H9 (cell line): ENCODE measurements at regions not wholly inside any gene's neighbourhood (a gene's known extent, or its start where the extent isn't known, plus 50 kb on each side); places are given as distances from the start of the nearest gene placed in this dataset.

ENCODE experiments used
- DNase-seq: peaks from one replicate; pipeline ENCODE4 v3.0.0-alpha.2; 2017
- H2AFZ ChIP-seq: one replicate; pipeline ENCODE4 v1.6.1; 2013; ENCODE audit warnings: mild to moderate bottlenecking, low read length, control low read depth, moderate library complexity
- H2AK5ac ChIP-seq: 2 replicates; pipeline ENCODE4 v1.6.1; 2013; ENCODE audit warnings: low read length, control low read depth, mixed read lengths; ENCODE audit not compliant: insufficient read length
- H2BK120ac ChIP-seq: one replicate; pipeline ENCODE4 v1.6.1; 2013; ENCODE audit warnings: low read depth, mild to moderate bottlenecking, low read length, control low read depth, inconsistent platforms; ENCODE audit not compliant: poor library complexity, severe bottlenecking
- H2BK12ac ChIP-seq: 2 replicates; pipeline ENCODE4 v1.6.1; 2013; ENCODE audit warnings: low read length, control low read depth, mixed read lengths, low read depth; ENCODE audit not compliant: insufficient read length
- H2BK15ac ChIP-seq: 2 replicates; pipeline ENCODE4 v1.6.1; 2013; ENCODE audit warnings: low read depth, low read length, control low read depth
- H2BK20ac ChIP-seq: one replicate; pipeline ENCODE4 v1.6.1; 2013; ENCODE audit warnings: low read depth, mild to moderate bottlenecking, low read length, control low read depth, inconsistent platforms; ENCODE audit not compliant: poor library complexity, severe bottlenecking
- H2BK5ac ChIP-seq: 2 replicates; pipeline ENCODE4 v1.6.1; 2013; ENCODE audit warnings: low read length, control low read depth, mixed read lengths; ENCODE audit not compliant: insufficient read length
- H3K14ac ChIP-seq: 2 replicates; pipeline ENCODE4 v1.6.1; 2013; ENCODE audit warnings: low read length, control low read depth; ENCODE audit not compliant: insufficient read depth
- H3K18ac ChIP-seq: 2 replicates; pipeline ENCODE4 v1.6.1; 2013; ENCODE audit warnings: low read depth, mild to moderate bottlenecking, mixed read lengths, low read length, control low read depth; ENCODE audit not compliant: insufficient read length
- H3K23ac ChIP-seq: 2 replicates; pipeline ENCODE4 v1.6.1; 2013; ENCODE audit warnings: low read length, control low read depth, mixed read lengths, low read depth; ENCODE audit not compliant: insufficient read length
- H3K23me2 ChIP-seq: 2 replicates; pipeline ENCODE4 v1.6.1; 2013; ENCODE audit warnings: low read depth, mild to moderate bottlenecking, mixed read lengths, low read length, control low read depth; ENCODE audit not compliant: insufficient read length, poor library complexity, severe bottlenecking
- H3K27ac ChIP-seq: 2 replicates; pipeline ENCODE4 v1.5.1; 2013; ENCODE audit warnings: low read length, control low read depth, mixed read lengths, low read depth; ENCODE audit not compliant: insufficient read length
- H3K27me3 ChIP-seq: 2 replicates; pipeline ENCODE4 v1.6.1; 2013; ENCODE audit warnings: low read length, control low read depth, inconsistent platforms; ENCODE audit not compliant: insufficient read depth
- H3K4ac ChIP-seq: 2 replicates; pipeline ENCODE4 v1.6.1; 2013; ENCODE audit warnings: low read depth, mild to moderate bottlenecking, control low read depth, inconsistent platforms, low read length, moderate library complexity
- H3K4me1 ChIP-seq: 2 replicates; pipeline ENCODE4 v1.6.1; 2013; ENCODE audit warnings: low read length, control low read depth, inconsistent platforms; ENCODE audit not compliant: insufficient read depth
- H3K4me2 ChIP-seq: 2 replicates; pipeline ENCODE4 v1.6.1; 2013; ENCODE audit warnings: low read length, control low read depth, mixed read lengths; ENCODE audit not compliant: insufficient read length, insufficient read depth
- H3K56ac ChIP-seq: 2 replicates; pipeline ENCODE4 v1.6.1; 2013; ENCODE audit warnings: low read depth, mild to moderate bottlenecking, mixed read lengths, low read length, control low read depth; ENCODE audit not compliant: insufficient read length
- H3K79me1 ChIP-seq: 2 replicates; pipeline ENCODE4 v1.6.1; 2013; ENCODE audit warnings: low read depth, mild to moderate bottlenecking, moderate library complexity, low read length, control low read depth, inconsistent platforms; ENCODE audit not compliant: insufficient read depth, poor library complexity, severe bottlenecking
- H3K79me2 ChIP-seq: 2 replicates; pipeline ENCODE4 v1.6.1; 2013; ENCODE audit warnings: low read length, control low read depth, inconsistent platforms; ENCODE audit not compliant: insufficient read depth
- H3K9ac ChIP-seq: 2 replicates; pipeline ENCODE4 v1.6.1; 2013; ENCODE audit warnings: low read length, control low read depth, mixed read lengths; ENCODE audit not compliant: insufficient read length; ENCODE audit errors: extremely low read depth
- H3K9me3 ChIP-seq: one replicate; pipeline ENCODE4 v1.6.1; 2013; ENCODE audit warnings: low read depth, low read length, inconsistent platforms; ENCODE audit not compliant: control insufficient read depth
- H3T11ph ChIP-seq: one replicate; pipeline ENCODE4 v1.6.1; 2013; ENCODE audit warnings: mild to moderate bottlenecking, low read length, control low read depth, inconsistent platforms
- H4K20me1 ChIP-seq: one replicate; pipeline ENCODE4 v1.6.1; 2013; ENCODE audit not compliant: control insufficient read depth, insufficient read length, insufficient read depth
- H4K5ac ChIP-seq: 2 replicates; pipeline ENCODE4 v1.6.1; 2013; ENCODE audit warnings: low read depth, mild to moderate bottlenecking, mixed read lengths, low read length, control low read depth; ENCODE audit not compliant: insufficient read length
- H4K8ac ChIP-seq: replicated peaks from 2 replicates; pipeline ENCODE4 v1.6.1; 2013; ENCODE audit warnings: low read length, control low read depth, mixed read lengths, low read depth; ENCODE audit not compliant: insufficient read length
- H4K91ac ChIP-seq: 2 replicates; pipeline ENCODE4 v1.6.1; 2013; ENCODE audit warnings: low read depth, mild to moderate bottlenecking, moderate library complexity, mixed read lengths, low read length, control low read depth; ENCODE audit not compliant: insufficient read length
- H3K27ac Mint-ChIP-seq, 3 experiments: 2 replicates in 2 of 3; 3 replicates in 1 of 3; pipeline ENCODE4 v1.8.0; 2020 to 2021; ENCODE audit warnings: mixed read lengths in 3 of 3, mild to moderate bottlenecking in 1 of 3, moderate library complexity in 1 of 3
- H3K27me3 Mint-ChIP-seq: 2 replicates; pipeline ENCODE4 v1.8.0; 2021; ENCODE audit warnings: low read depth, mild to moderate bottlenecking, moderate library complexity, mixed read lengths
- H3K36me3 Mint-ChIP-seq, 3 experiments: 2 replicates in 2 of 3; 3 replicates in 1 of 3; pipeline ENCODE4 v1.8.0; 2020 to 2021; ENCODE audit warnings: low read depth in 3 of 3, mixed read lengths in 3 of 3; ENCODE audit not compliant: insufficient read depth in 1 of 3
- H3K4me1 Mint-ChIP-seq, 2 experiments: 2 replicates each; pipeline ENCODE4 v1.8.0; 2020; ENCODE audit warnings: mixed read lengths in 2 of 2
- H3K4me3 Mint-ChIP-seq, 2 experiments: 2 replicates in 1 of 2; 3 replicates in 1 of 2; pipeline ENCODE4 v1.8.0; 2020 to 2021; ENCODE audit warnings: mild to moderate bottlenecking in 2 of 2, mixed read lengths in 2 of 2, moderate library complexity in 1 of 2
- H3K9me3 Mint-ChIP-seq, 2 experiments: 2 replicates in 1 of 2; 3 replicates in 1 of 2; pipeline ENCODE4 v1.8.0; 2020; ENCODE audit warnings: mild to moderate bottlenecking in 2 of 2, mixed read lengths in 2 of 2, moderate library complexity in 1 of 2
- WGBS: extraction: QIAGEN DNeasy Blood & Tissue Kit; methylation state at CpG from one replicate; pipeline ENCODE4 v1.1.7; 2013; ENCODE audit warnings: missing lambda C conversion rate, low lambda C conversion rate, mixed read lengths; ENCODE audit not compliant: insufficient read length; ENCODE audit errors: extremely low coverage; 5-methylcytosine and 5-hydroxymethylcytosine counted together
- TF ChIP-seq, protein P1 (sequence below): fragments of 200-600 bp; sonication (generic); conservative IDR thresholded peaks from 3 replicates; pipeline ENCODE4 v1.8.0; 2021; ENCODE audit warnings: antibody characterized with exemption, mild to moderate bottlenecking

DNA sequence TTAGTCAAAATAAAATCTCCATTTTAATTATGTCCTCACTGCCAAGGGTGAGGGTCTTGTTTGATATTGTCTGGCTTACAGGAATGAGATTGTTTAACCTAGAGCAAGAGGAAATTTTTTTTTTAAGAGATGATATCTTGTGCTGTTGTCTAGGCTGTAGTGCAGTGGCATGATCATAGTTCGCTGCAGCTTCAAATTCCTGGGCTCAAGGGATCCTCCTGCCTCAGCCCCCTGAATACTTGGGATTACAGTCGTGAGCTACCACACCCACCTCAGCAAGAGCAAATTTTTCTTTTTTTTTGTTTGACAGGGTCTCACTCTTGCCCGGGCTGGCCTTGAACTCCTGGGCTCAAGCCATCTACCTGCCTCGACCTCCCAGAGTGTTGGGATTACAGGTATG, 84.6 kb downstream of the DISP1 start:
- H3K27ac ChIP-seq: no peak overlapping the region
- no peak overlapping the region for H3K9ac ChIP-seq
- H3K27me3 ChIP-seq: no peaks in the 10 kb centered on the region
- H3K4me2 ChIP-seq: no peak overlapping the region
- no peak overlapping the region for H4K5ac ChIP-seq
- DNase-seq: no peak
- H3K23me2 ChIP-seq: no peaks in the 10 kb centered on the region
- Mint-ChIP-seq H3K9me3 (no peaks in the 10 kb centered on the region), H3K4me1 (peaks cover 0 to 6% of the 10 kb centered on the region in 2 experiments; a peak in 3 of 4 replicates), H3K27me3 (no peaks in the 10 kb centered on the region), H3K27ac (peak overlapping the region in 1 of 3 experiments; percentile 60; a peak in 2 of 7 replicates), H3K4me3 (no peak overlapping the region), H3K36me3 (no peaks in the 10 kb centered on the region)
- no peak overlapping the region for H4K91ac ChIP-seq
- H3K23ac ChIP-seq: no peak overlapping the region
- H2BK5ac ChIP-seq: no peak overlapping the region
- H3K18ac ChIP-seq: no peak overlapping the region
- no CpG with 5 or more reads among the region's 4 CpGs for WGBS
- H2AK5ac ChIP-seq: no peak overlapping the region
- no peak overlapping the region for H2BK20ac ChIP-seq
- TF ChIP-seq, protein P1, sequence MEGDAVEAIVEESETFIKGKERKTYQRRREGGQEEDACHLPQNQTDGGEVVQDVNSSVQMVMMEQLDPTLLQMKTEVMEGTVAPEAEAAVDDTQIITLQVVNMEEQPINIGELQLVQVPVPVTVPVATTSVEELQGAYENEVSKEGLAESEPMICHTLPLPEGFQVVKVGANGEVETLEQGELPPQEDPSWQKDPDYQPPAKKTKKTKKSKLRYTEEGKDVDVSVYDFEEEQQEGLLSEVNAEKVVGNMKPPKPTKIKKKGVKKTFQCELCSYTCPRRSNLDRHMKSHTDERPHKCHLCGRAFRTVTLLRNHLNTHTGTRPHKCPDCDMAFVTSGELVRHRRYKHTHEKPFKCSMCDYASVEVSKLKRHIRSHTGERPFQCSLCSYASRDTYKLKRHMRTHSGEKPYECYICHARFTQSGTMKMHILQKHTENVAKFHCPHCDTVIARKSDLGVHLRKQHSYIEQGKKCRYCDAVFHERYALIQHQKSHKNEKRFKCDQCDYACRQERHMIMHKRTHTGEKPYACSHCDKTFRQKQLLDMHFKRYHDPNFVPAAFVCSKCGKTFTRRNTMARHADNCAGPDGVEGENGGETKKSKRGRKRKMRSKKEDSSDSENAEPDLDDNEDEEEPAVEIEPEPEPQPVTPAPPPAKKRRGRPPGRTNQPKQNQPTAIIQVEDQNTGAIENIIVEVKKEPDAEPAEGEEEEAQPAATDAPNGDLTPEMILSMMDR: no peak
- H3K56ac ChIP-seq: no peak overlapping the region
- no peaks in the 10 kb centered on the region for H3K9me3 ChIP-seq
- H2BK12ac ChIP-seq: no peak overlapping the region
- H2BK15ac ChIP-seq: no peak overlapping the region
- no peak overlapping the region for H2BK120ac ChIP-seq
- no peak overlapping the region for H3T11ph ChIP-seq
- no peak overlapping the region for H2AFZ ChIP-seq
- H3K79me2 ChIP-seq: no peaks in the 10 kb centered on the region
- no peak overlapping the region for H4K8ac ChIP-seq
- no peak overlapping the region for H3K14ac ChIP-seq
- no peaks in the 10 kb centered on the region for H3K79me1 ChIP-seq
- no peaks in the 10 kb centered on the region for H3K4me1 ChIP-seq
- H4K20me1 ChIP-seq: no peaks in the 10 kb centered on the region
- no peak overlapping the region for H3K4ac ChIP-seq
